ENCODE measurements at regions not wholly inside any gene's neighbourhood (a gene's known extent, or its start where the extent isn't known, plus 50 kb on each side); places are given as distances from the start of the nearest gene placed in this dataset.
A peak's percentile ranks its signal among the peaks of the same experiment; 100 is the strongest.
"Not testable (repeated sequence)": the region's sequence is repeated elsewhere in the genome, so short reads cannot be mapped to it uniquely, and the experiment has no call there.

DNA sequence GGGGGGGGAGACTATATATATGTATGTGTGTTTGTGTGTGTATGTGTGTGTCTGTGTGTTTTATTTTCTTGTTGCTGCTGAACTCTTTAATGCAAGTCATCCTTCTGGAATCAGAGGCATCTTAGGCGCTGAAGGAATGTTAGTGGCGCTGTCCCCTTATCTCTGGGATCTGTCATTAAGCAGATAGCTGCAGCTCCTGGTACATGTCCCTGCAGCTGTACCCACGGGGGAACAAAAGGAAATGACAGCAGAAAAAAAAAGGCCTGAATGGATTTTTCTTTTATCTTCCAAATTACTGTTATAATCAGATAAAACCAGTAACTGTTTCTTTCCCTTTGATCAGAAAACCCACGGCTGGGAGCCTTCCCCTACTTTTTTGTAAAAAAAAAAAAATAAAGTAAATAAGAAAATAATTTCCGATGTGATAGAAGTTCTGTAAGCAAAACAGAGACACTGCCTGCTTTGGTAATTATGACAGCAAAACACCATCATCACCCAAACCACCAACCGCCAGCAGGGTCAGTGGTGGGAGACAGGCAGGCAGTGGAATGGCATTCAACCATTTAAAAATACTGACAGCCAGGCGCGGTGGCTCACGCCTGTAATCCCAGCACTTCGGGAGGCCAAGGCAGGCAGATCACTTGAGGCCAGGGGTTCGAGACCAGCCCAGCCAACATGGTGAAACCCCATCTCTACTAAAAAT, 411.3 kb upstream of the ZNF722 start:
- H3K9ac ChIP-seq (ENCODE audit: insufficient read depth, low read length, poor library complexity, severe bottlenecking); H3K4me3 Mint-ChIP-seq; DNase-seq; H3K27ac Mint-ChIP-seq; H3K79me2 ChIP-seq (ENCODE audit: insufficient read depth, low read length); H4K20me1 ChIP-seq (ENCODE audit: insufficient read depth, low read length); H3K27ac ChIP-seq (ENCODE audit: low read depth in 1 of 2, low read length in 2 of 2); H3K4me1 Mint-ChIP-seq; H2AFZ ChIP-seq (ENCODE audit: insufficient read depth, low read depth, low read length, poor library complexity, severe bottlenecking); intact Hi-C loops (cut with micrococcal nuclease); H3K27me3 Mint-ChIP-seq (ENCODE audit: low read depth in 3 of 3); H3K36me3 ChIP-seq (replicated peaks in 1 of 2; ENCODE audit: control insufficient read depth in 1 of 2, insufficient read depth in 2 of 2, low read length in 2 of 2); H3K4me2 ChIP-seq (replicated peaks; ENCODE audit: extremely low read depth, low read length, poor library complexity, severe bottlenecking); H3K27me3 ChIP-seq (ENCODE audit: control insufficient read depth in 2 of 2, insufficient read depth in 2 of 2, low read length in 2 of 2); H3K4me3 ChIP-seq (replicated peaks in 1 of 3; ENCODE audit: low read depth in 2 of 3, low read length in 3 of 3); H3K36me3 Mint-ChIP-seq; H3K4me1 ChIP-seq (ENCODE audit: control insufficient read depth in 1 of 2, insufficient read depth in 2 of 2, low read length in 2 of 2): not testable (repeated sequence)
- peaks cover 2 to 15% (median 7%) of the 10 kb centered on the region in 7 donors for H3K9me3 Mint-ChIP-seq
- WGBS (ENCODE audit: insufficient coverage), result no CpG with 5 or more reads among the region's 11 CpGs
- H3K9me3 ChIP-seq (replicated peaks in 1 of 2; ENCODE audit: control insufficient read depth in 1 of 2, insufficient read depth in 1 of 2, low read length in 2 of 2), result peaks cover 7 to 12% of the 10 kb centered on the region in 2 donors

DNA sequence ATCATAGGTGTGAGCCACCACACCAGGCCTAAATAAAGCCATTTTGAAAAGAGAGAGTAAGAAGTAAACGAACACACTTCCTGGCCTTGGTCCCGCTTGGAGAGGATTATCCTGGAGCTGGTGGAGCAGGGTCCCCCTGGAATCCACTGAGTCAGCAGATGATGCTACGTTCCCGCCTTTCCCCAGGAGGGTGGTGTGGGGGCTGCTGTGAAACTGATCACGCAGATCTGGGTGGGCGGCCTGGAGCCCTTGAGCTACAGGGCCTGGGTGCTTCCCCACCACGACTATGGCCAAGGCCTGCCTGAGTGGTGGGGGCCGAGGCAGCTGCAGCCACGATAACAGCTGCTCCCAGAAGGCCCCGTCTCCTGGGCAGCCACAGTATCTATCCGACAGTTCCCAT, 407.4 kb upstream of the ZNF722 start:
- H3K27ac ChIP-seq (ENCODE audit: low read depth in 1 of 2, low read length in 2 of 2); H3K36me3 Mint-ChIP-seq; H3K27me3 ChIP-seq (ENCODE audit: control insufficient read depth in 2 of 2, insufficient read depth in 2 of 2, low read length in 2 of 2); H4K20me1 ChIP-seq (ENCODE audit: insufficient read depth, low read length); intact Hi-C loops (cut with micrococcal nuclease); H3K27me3 Mint-ChIP-seq (ENCODE audit: low read depth in 3 of 3); H3K4me1 ChIP-seq (ENCODE audit: control insufficient read depth in 1 of 2, insufficient read depth in 2 of 2, low read length in 2 of 2); H3K4me2 ChIP-seq (replicated peaks; ENCODE audit: extremely low read depth, low read length, poor library complexity, severe bottlenecking); H3K9ac ChIP-seq (ENCODE audit: insufficient read depth, low read length, poor library complexity, severe bottlenecking); H3K9me3 ChIP-seq (replicated peaks in 1 of 2; ENCODE audit: control insufficient read depth in 1 of 2, insufficient read depth in 1 of 2, low read length in 2 of 2); H2AFZ ChIP-seq (ENCODE audit: insufficient read depth, low read depth, low read length, poor library complexity, severe bottlenecking); H3K4me1 Mint-ChIP-seq; H3K79me2 ChIP-seq (ENCODE audit: insufficient read depth, low read length); H3K4me3 ChIP-seq (replicated peaks in 1 of 3; ENCODE audit: low read depth in 2 of 3, low read length in 3 of 3); H3K9me3 Mint-ChIP-seq; H3K27ac Mint-ChIP-seq; H3K4me3 Mint-ChIP-seq; H3K36me3 ChIP-seq (replicated peaks in 1 of 2; ENCODE audit: control insufficient read depth in 1 of 2, insufficient read depth in 2 of 2, low read length in 2 of 2): not testable (repeated sequence)
- no CpG with 5 or more reads among the region's 11 CpGs for WGBS (ENCODE audit: insufficient coverage)
- peak in 1 of 3 donors; percentile 0 for DNase-seq

DNA sequence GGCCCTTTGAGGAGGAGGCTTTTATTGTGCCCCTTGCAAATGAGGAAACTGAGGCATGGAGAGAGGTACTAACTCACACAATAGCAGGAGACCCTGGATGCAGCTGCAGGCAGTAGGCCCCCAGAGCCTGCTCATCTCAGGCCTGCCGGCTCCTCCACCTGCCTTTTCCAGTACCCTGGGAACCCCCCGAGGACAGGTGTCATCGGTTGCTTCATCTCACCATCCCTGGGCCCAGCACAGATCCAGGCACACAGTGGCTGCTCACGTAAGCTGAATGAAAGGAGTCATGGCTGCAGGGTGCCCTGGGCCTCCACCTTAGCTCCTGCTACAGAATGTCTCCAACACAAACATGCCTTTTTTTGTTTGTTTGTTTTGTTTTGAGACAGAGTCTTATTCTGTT, 394.8 kb upstream of the ZNF722 start:
- H3K4me3 ChIP-seq (replicated peaks in 1 of 3; ENCODE audit: low read depth in 2 of 3, low read length in 3 of 3); H3K4me1 Mint-ChIP-seq; H3K27me3 ChIP-seq (ENCODE audit: control insufficient read depth in 2 of 2, insufficient read depth in 2 of 2, low read length in 2 of 2); H3K27ac Mint-ChIP-seq; H3K4me1 ChIP-seq (ENCODE audit: control insufficient read depth in 1 of 2, insufficient read depth in 2 of 2, low read length in 2 of 2); H3K27ac ChIP-seq (ENCODE audit: low read depth in 1 of 2, low read length in 2 of 2); H3K79me2 ChIP-seq (ENCODE audit: insufficient read depth, low read length); H3K9ac ChIP-seq (ENCODE audit: insufficient read depth, low read length, poor library complexity, severe bottlenecking); H3K36me3 ChIP-seq (replicated peaks in 1 of 2; ENCODE audit: control insufficient read depth in 1 of 2, insufficient read depth in 2 of 2, low read length in 2 of 2); H2AFZ ChIP-seq (ENCODE audit: insufficient read depth, low read depth, low read length, poor library complexity, severe bottlenecking); H4K20me1 ChIP-seq (ENCODE audit: insufficient read depth, low read length); H3K4me3 Mint-ChIP-seq; H3K9me3 ChIP-seq (replicated peaks in 1 of 2; ENCODE audit: control insufficient read depth in 1 of 2, insufficient read depth in 1 of 2, low read length in 2 of 2); intact Hi-C loops (cut with micrococcal nuclease); H3K4me2 ChIP-seq (replicated peaks; ENCODE audit: extremely low read depth, low read length, poor library complexity, severe bottlenecking); H3K36me3 Mint-ChIP-seq; H3K9me3 Mint-ChIP-seq; DNase-seq; H3K27me3 Mint-ChIP-seq (ENCODE audit: low read depth in 3 of 3): not testable (repeated sequence)
- WGBS (ENCODE audit: insufficient coverage), result no CpG with 5 or more reads among the region's 4 CpGs

DNA sequence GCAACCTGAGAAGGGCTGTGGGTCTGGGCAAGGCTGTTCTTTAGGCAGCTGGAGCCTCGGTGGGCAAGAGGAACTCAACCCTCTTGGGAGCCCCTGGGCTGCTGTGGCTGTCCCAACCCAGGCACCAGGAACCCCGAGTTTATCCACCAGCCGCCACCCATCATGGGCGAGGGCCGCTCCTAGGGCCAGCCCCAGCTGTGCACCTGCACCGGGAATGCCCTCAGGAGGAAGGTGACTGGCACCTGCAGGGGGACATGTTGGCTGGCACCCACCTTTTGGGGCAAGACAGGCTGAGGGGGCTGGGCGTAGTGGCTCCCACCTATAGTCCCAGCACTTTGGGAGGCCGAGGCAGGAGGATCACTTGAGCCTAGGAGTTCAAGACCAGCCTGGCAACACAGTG, 393.8 kb upstream of the ZNF722 start:
- H3K4me1 Mint-ChIP-seq; H3K4me3 ChIP-seq (replicated peaks in 1 of 3; ENCODE audit: low read depth in 2 of 3, low read length in 3 of 3); H3K79me2 ChIP-seq (ENCODE audit: insufficient read depth, low read length); H3K4me3 Mint-ChIP-seq; H3K27me3 ChIP-seq (ENCODE audit: control insufficient read depth in 2 of 2, insufficient read depth in 2 of 2, low read length in 2 of 2); H3K36me3 ChIP-seq (replicated peaks in 1 of 2; ENCODE audit: control insufficient read depth in 1 of 2, insufficient read depth in 2 of 2, low read length in 2 of 2); H3K9me3 Mint-ChIP-seq; H3K4me2 ChIP-seq (replicated peaks; ENCODE audit: extremely low read depth, low read length, poor library complexity, severe bottlenecking); H4K20me1 ChIP-seq (ENCODE audit: insufficient read depth, low read length); H3K27me3 Mint-ChIP-seq (ENCODE audit: low read depth in 3 of 3); H3K4me1 ChIP-seq (ENCODE audit: control insufficient read depth in 1 of 2, insufficient read depth in 2 of 2, low read length in 2 of 2); H3K27ac Mint-ChIP-seq; H3K27ac ChIP-seq (ENCODE audit: low read depth in 1 of 2, low read length in 2 of 2); H3K36me3 Mint-ChIP-seq; H3K9ac ChIP-seq (ENCODE audit: insufficient read depth, low read length, poor library complexity, severe bottlenecking); intact Hi-C loops (cut with micrococcal nuclease); H3K9me3 ChIP-seq (replicated peaks in 1 of 2; ENCODE audit: control insufficient read depth in 1 of 2, insufficient read depth in 1 of 2, low read length in 2 of 2); H2AFZ ChIP-seq (ENCODE audit: insufficient read depth, low read depth, low read length, poor library complexity, severe bottlenecking): not testable (repeated sequence)
- peak in 1 of 3 donors; percentile 0 for DNase-seq
- WGBS (ENCODE audit: insufficient coverage), result 86% methylated on average over 4 of the region's 8 CpGs
